Stomach smooth muscle (tissue), 2 donors: ENCODE measurements at regions not wholly inside any gene's neighbourhood (a gene's known extent, or its start where the extent isn't known, plus 50 kb on each side); places are given as distances from the start of the nearest gene placed in this dataset.

Experiments
- H3K27ac ChIP-seq: one replicate; pipeline ENCODE4 v1.7.0; 2013; ENCODE audit warnings: mild to moderate bottlenecking, low read length, inconsistent platforms
- H3K27me3 ChIP-seq, 2 donors: one replicate each; pipeline ENCODE4 v1.7.0; 2013; ENCODE audit warnings: low read length in 2 of 2; ENCODE audit not compliant: insufficient read depth in 2 of 2, control insufficient read depth in 1 of 2
- H3K36me3 ChIP-seq, 2 donors: one replicate each; pipeline ENCODE4 v1.7.0; 2013; ENCODE audit warnings: low read length in 2 of 2; ENCODE audit not compliant: control insufficient read depth in 2 of 2, insufficient read depth in 2 of 2
- H3K4me1 ChIP-seq: one replicate; pipeline ENCODE4 v1.7.0; 2013; ENCODE audit warnings: low read length; ENCODE audit not compliant: control insufficient read depth, insufficient read depth
- H3K4me3 ChIP-seq, 2 donors: one replicate each; pipeline ENCODE4 v1.7.0; 2013; ENCODE audit warnings: low read length in 2 of 2
- H3K9ac ChIP-seq, 2 donors: one replicate each; pipeline ENCODE4 v1.7.0; 2013; ENCODE audit warnings: low read length in 2 of 2, mild to moderate bottlenecking in 1 of 2
- H3K9me3 ChIP-seq, 2 donors: one replicate each; pipeline ENCODE4 v1.7.0; 2013; ENCODE audit warnings: low read length in 2 of 2; ENCODE audit not compliant: control insufficient read depth in 2 of 2
- donor health status: healthy.
- donor health status: Pancreatic carcinoma.

GRCh38 chr5:17910318-17910717, 276.1 kb downstream of the TAF11L14 start:
- Histone ChIP-seq H3K4me1 (no peaks in the 10 kb centered on the region), H3K4me3 (no peak overlapping the region)

DNA sequence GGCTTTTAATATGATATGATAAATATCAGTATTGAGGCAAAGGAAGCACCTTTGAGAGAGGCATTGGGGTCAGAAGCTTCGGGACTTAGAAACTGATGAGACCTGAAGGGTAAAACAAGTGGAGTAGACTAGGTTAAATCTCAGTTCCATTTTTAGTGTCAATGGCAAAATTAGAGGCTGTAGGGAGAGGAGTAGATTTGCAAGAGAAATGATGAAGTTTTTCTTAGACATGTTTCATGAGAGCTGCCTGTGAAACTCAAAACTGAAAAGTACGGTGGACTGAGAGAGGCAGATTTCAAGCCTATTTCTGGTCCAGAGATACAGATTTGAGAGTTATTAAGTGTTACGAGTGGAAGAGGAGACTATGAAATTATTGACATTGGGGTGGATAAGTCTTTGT, 278.5 kb downstream of the TAF11L14 start:
- H3K4me3 ChIP-seq, result no peak overlapping the region
- H3K4me1 ChIP-seq, result no peaks in the 10 kb centered on the region
- H3K36me3 ChIP-seq, result no peaks in the 10 kb centered on the region
- H3K9ac ChIP-seq, result no peak overlapping the region
- H3K27me3 ChIP-seq, result no peaks in the 10 kb centered on the region
- no peak overlapping the region for H3K27ac ChIP-seq
- no peaks in the 10 kb centered on the region for H3K9me3 ChIP-seq

More at GRCh38 chr5:17910318-17910717, 276.1 kb downstream of the TAF11L14 start:
- Histone ChIP-seq H3K9ac (no peak overlapping the region), H3K27ac (no peak overlapping the region), H3K36me3 (no peaks in the 10 kb centered on the region), H3K27me3 (no peaks in the 10 kb centered on the region), H3K9me3 (peaks cover 0 to 3% of the 10 kb centered on the region in 2 donors)

DNA sequence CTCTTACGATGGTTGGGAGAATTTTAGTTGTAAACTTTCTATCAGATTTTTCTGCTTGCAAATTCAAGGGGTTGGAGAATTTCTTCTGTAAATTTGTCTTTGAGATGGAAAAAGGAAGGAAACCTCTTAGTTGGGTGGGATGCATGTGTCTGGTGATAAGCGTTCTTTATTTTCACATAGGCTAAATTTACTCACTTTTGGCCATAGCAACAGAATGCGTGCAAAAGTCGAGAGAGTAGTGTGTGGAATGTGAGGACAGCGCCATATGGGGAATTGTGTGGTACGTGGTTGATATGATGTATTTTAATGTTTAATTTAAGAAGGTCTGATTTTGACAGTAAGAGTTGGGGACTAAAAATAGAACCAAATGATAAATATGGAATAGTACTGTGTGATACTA, 282.2 kb downstream of the TAF11L14 start:
- no peaks in the 10 kb centered on the region for H3K36me3 ChIP-seq
- no peaks in the 10 kb centered on the region for H3K4me1 ChIP-seq
- no peak overlapping the region for H3K4me3 ChIP-seq
- no peak overlapping the region for H3K9ac ChIP-seq
- no peak overlapping the region for H3K27ac ChIP-seq
- H3K9me3 ChIP-seq, result no peaks in the 10 kb centered on the region
- no peaks in the 10 kb centered on the region for H3K27me3 ChIP-seq

- no peaks in the 10 kb centered on the region for H3K9me3 ChIP-seq
- H3K36me3 ChIP-seq, result no peaks in the 10 kb centered on the region
- no peaks in the 10 kb centered on the region for H3K4me1 ChIP-seq
- H3K27me3 ChIP-seq, result no peaks in the 10 kb centered on the region
- H3K4me3 ChIP-seq, result no peak overlapping the region
- no peak overlapping the region for H3K27ac ChIP-seq
- no peak overlapping the region for H3K9ac ChIP-seq
Measured at GRCh38 chr5:17917465-17917864, 283.2 kb downstream of the TAF11L14 start.

- Histone ChIP-seq H3K4me1 (no peaks in the 10 kb centered on the region), H3K27me3 (no peaks in the 10 kb centered on the region), H3K4me3 (no peak overlapping the region), H3K27ac (no peak overlapping the region), H3K36me3 (no peaks in the 10 kb centered on the region), H3K9ac (no peak overlapping the region), H3K9me3 (no peaks in the 10 kb centered on the region)
Measured at GRCh38 chr5:17918373-17919104, 284.3 kb downstream of the TAF11L14 start.

DNA sequence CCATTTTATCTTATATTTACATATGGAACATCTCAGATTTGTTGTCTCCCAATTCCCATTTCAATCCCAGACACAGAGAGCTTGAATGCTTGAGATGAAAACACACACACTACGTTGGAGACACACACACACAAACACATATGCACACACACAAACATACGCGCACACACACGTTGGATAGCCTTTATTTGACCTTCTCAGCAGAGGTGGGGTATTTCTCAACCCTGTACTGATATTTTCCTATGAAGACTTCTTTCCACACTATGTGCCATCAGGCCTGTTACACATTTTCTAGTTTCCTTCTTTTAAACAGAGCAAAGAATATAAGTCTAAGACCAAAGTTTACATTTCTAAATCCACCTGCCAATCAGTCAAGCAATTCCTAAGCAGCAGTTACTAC, 291.0 kb downstream of the TAF11L14 start:
- no peaks in the 10 kb centered on the region for H3K9me3 ChIP-seq
- no peak overlapping the region for H3K4me3 ChIP-seq
- no peaks in the 10 kb centered on the region for H3K4me1 ChIP-seq
- no peaks in the 10 kb centered on the region for H3K36me3 ChIP-seq
- H3K27me3 ChIP-seq, result no peaks in the 10 kb centered on the region
- no peak overlapping the region for H3K27ac ChIP-seq
- no peak overlapping the region for H3K9ac ChIP-seq

DNA sequence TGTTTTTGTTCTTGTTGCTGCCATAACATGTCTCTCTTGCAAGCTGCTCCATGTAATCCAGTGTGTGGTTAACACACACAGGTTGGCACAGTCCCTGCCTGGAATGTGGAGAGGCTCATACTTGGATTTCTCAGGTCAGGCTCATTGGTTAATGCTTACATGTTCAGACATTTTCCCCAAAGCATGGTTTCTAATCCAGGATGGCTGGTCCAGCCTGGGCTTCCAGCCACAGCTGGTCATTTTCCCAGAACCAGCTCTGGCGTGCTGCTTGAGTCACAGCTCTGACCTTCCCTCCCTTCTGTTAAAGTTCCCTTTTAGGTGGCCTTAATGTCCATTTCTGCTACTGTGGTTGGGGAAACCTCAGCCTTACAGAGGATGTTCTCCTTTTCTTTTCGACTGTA, 294.3 kb downstream of the TAF11L14 start:
- no peaks in the 10 kb centered on the region for H3K27me3 ChIP-seq
- no peaks in the 10 kb centered on the region for H3K36me3 ChIP-seq
- no peak overlapping the region for H3K27ac ChIP-seq

GRCh38 chr5:17929171-17929570, 294.9 kb downstream of the TAF11L14 start:
- H3K27me3 ChIP-seq, result no peaks in the 10 kb centered on the region
- H3K36me3 ChIP-seq, result no peaks in the 10 kb centered on the region
- H3K9ac ChIP-seq, result no peak overlapping the region
- H3K9me3 ChIP-seq, result peaks cover 0 to 7% of the 10 kb centered on the region in 2 donors
- no peak overlapping the region for H3K4me3 ChIP-seq
- H3K27ac ChIP-seq, result no peak overlapping the region
- H3K4me1 ChIP-seq, result no peaks in the 10 kb centered on the region

More for the DNA sequence above, 294.3 kb downstream of the TAF11L14 start:
- Histone ChIP-seq H3K9me3 (peaks cover 0 to 7% of the 10 kb centered on the region in 2 donors), H3K9ac (no peak overlapping the region), H3K4me1 (no peaks in the 10 kb centered on the region), H3K4me3 (no peak overlapping the region)

GRCh38 chr5:17930346-17930745, 296.1 kb downstream of the TAF11L14 start:
- Histone ChIP-seq H3K36me3 (no peaks in the 10 kb centered on the region), H3K4me3 (no peak overlapping the region), H3K4me1 (no peaks in the 10 kb centered on the region), H3K27me3 (no peaks in the 10 kb centered on the region), H3K27ac (no peak overlapping the region), H3K9ac (no peak overlapping the region), H3K9me3 (peaks cover 0 to 7% of the 10 kb centered on the region in 2 donors)

GRCh38 chr5:17944046-17944445, 309.8 kb downstream of the TAF11L14 start:
- no peaks in the 10 kb centered on the region for H3K4me1 ChIP-seq
- H3K4me3 ChIP-seq, result no peak overlapping the region
- no peaks in the 10 kb centered on the region for H3K27me3 ChIP-seq
- no peak overlapping the region for H3K27ac ChIP-seq
- no peaks in the 10 kb centered on the region for H3K36me3 ChIP-seq
- H3K9me3 ChIP-seq, result no peaks in the 10 kb centered on the region
- no peak overlapping the region for H3K9ac ChIP-seq

- Histone ChIP-seq H3K9ac (no peak overlapping the region), H3K4me3 (no peak overlapping the region), H3K27me3 (no peaks in the 10 kb centered on the region), H3K36me3 (no peaks in the 10 kb centered on the region), H3K4me1 (no peaks in the 10 kb centered on the region), H3K9me3 (no peaks in the 10 kb centered on the region), H3K27ac (no peak overlapping the region)
Measured at GRCh38 chr5:17947029-17947428, 312.8 kb downstream of the TAF11L14 start.
